PC-3 (cell line): ENCODE measurements at regions not wholly inside any gene's neighbourhood (a gene's known extent, or its start where the extent isn't known, plus 50 kb on each side); places are given as distances from the start of the nearest gene placed in this dataset.

Experiments
- ATAC-seq: fragments of 200-7000 bp; cut with Tn5 transposase; 2 replicates; pipeline ENCODE4 v1.9.1; 2020; ENCODE audit warnings: mild to moderate bottlenecking, moderate library complexity
- BruUV-seq: library from RNA; stranded (reverse); fragments of 400-500 nt; replicated peaks from 2 replicates; lab custom pipeline; 2021; lab: Mats Ljungman, UMichigan
- CTCF ChIA-PET: fragments of 300-600 bp; sonication (Branson Sonifier 250); formaldehyde crosslinking; loops from one replicate; lab custom pipeline; 2022; ENCODE audit warnings: antibody characterized with exemption; lab: Charles Lee
- POLR2A ChIA-PET: fragments of 300-600 bp; sonication (Branson Sonifier 250); formaldehyde crosslinking; loops from one replicate; lab custom pipeline; 2022; ENCODE audit warnings: antibody characterized with exemption; ENCODE audit not compliant: unreplicated experiment; lab: Charles Lee
- DNase-seq: peaks from one replicate; pipeline ENCODE4 v3.0.0-alpha.2; 2015
- H2AFZ ChIP-seq: fragments of 300-600 bp; sonication (generic); 2 replicates; pipeline ENCODE4 v1.6.0; 2016; ENCODE audit warnings: antibody characterized with exemption, low read length
- H3F3A ChIP-seq: fragments of 300-600 bp; sonication (generic); one replicate; pipeline ENCODE4 v1.6.0; 2017; ENCODE audit warnings: antibody characterized with exemption, low read length, control low read depth, mild to moderate bottlenecking; ENCODE audit not compliant: unreplicated experiment
- H3K27ac ChIP-seq: fragments of 300-600 bp; sonication (generic); 2 replicates; pipeline ENCODE4 v1.5.1; 2016; ENCODE audit warnings: mild to moderate bottlenecking, low read length
- H3K27me3 ChIP-seq: fragments of 300-600 bp; sonication (generic); 2 replicates; pipeline ENCODE4 v1.6.1; 2016; ENCODE audit warnings: low read length, mixed read lengths
- H3K36me3 ChIP-seq: fragments of 300-600 bp; sonication (generic); 2 replicates; pipeline ENCODE4 v1.6.1; 2016; ENCODE audit warnings: low read depth, mixed run types, low read length, mixed read lengths
- H3K4me1 ChIP-seq: fragments of 300-600 bp; sonication (generic); 2 replicates; pipeline ENCODE4 v1.5.1; 2016; ENCODE audit warnings: low read length; ENCODE audit not compliant: insufficient read depth
- H3K4me2 ChIP-seq: fragments of 300-600 bp; sonication (generic); 2 replicates; pipeline ENCODE4 v1.6.0; 2016; ENCODE audit warnings: low read length
- H3K4me3 ChIP-seq: fragments of 300-600 bp; sonication (generic); 2 replicates; pipeline ENCODE4 v1.5.1; 2016; ENCODE audit warnings: mild to moderate bottlenecking, low read length, mixed read lengths
- H3K79me2 ChIP-seq: fragments of 300-600 bp; sonication (generic); 2 replicates; pipeline ENCODE4 v1.6.1; 2017; ENCODE audit warnings: low read length, mixed read lengths
- H3K9ac ChIP-seq: fragments of 300-600 bp; sonication (generic); 2 replicates; pipeline ENCODE4 v1.6.0; 2016; ENCODE audit warnings: mild to moderate bottlenecking, low read length
- H3K9me2 ChIP-seq: fragments of 300-600 bp; sonication (generic); replicated peaks from 2 replicates; pipeline ENCODE4 v1.6.1; 2016; ENCODE audit warnings: mixed run types, low read length, mixed read lengths
- H3K9me3 ChIP-seq: fragments of 300-600 bp; sonication (generic); 2 replicates; pipeline ENCODE4 v1.6.1; 2016; ENCODE audit warnings: low read length, mixed read lengths
- H4K20me1 ChIP-seq: fragments of 300-600 bp; sonication (generic); 2 replicates; pipeline ENCODE4 v1.6.1; 2016; ENCODE audit warnings: low read length, mixed read lengths
- EZH2 ChIP-seq: fragments of 300-600 bp; sonication (generic); IDR thresholded peaks from one replicate; pipeline ENCODE4 v1.6.1; 2017; ENCODE audit warnings: antibody characterized with exemption, mild to moderate bottlenecking, low read length; ENCODE audit not compliant: unreplicated experiment
- EZH2phosphoT487 ChIP-seq: fragments of 300-600 bp; sonication (generic); IDR thresholded peaks from 2 replicates; pipeline ENCODE4 v1.6.1; 2018; ENCODE audit warnings: mild to moderate bottlenecking, antibody characterized with exemption, low read length, borderline replicate concordance
- intact Hi-C: fragments of 100-400 bp; cut with micrococcal nuclease; formaldehyde crosslinking; loops from 2 replicates; pipeline ENCODE4 v1.9.0; 2023
- TF ChIP-seq, protein P1 (sequence below): fragments of 300-600 bp; sonication (generic); conservative IDR thresholded peaks from 2 replicates; pipeline ENCODE4 v1.5.1; 2017; ENCODE audit warnings: antibody characterized with exemption, low read depth, mild to moderate bottlenecking, low read length

DNA sequence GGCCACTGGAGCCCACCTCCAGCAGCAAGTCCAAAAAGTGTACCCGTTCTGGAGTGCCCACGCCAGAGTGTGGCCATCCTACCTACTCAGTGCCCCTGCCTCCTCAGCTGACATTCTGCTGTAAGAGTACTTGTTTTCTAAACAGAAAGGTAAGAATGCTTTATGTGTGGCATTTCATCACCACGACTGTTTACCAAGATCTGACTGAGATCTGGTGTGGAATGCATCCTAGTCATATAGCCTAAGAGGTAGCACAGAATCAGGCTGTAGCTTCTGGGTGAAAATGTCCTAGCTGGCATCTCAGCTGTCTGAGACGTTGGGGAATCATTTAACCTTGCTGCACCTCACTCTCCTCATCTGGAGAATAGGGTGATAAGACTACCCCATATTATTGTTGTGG lies 638.7 kb upstream of the TENM3 start:
- no peaks in the 10 kb centered on the region for H3K27me3 ChIP-seq
- POLR2A ChIA-PET = no interaction called here
- CTCF ChIA-PET = no interaction called here
- H3K36me3 ChIP-seq = no peaks in the 10 kb centered on the region
- no peak overlapping the region for H2AFZ ChIP-seq
- no peaks in the 10 kb centered on the region for H3F3A ChIP-seq
- no peak overlapping the region for H3K9ac ChIP-seq
- no peaks in the 10 kb centered on the region for H4K20me1 ChIP-seq
- no peaks in the 10 kb centered on the region for H3K9me3 ChIP-seq
- no TSS peak for BruUV-seq
- no peak for ATAC-seq
- H3K79me2 ChIP-seq = no peaks in the 10 kb centered on the region
- H3K4me2 ChIP-seq = no peak overlapping the region
- no peak overlapping the region for H3K4me3 ChIP-seq
- H3K27ac ChIP-seq = no peak overlapping the region
- no peaks in the 10 kb centered on the region for H3K9me2 ChIP-seq
- intact Hi-C loops = no loop called here
- no peak for DNase-seq
- TF ChIP-seq EZH2 = no peak
- TF ChIP-seq EZH2phosphoT487 = no peak
- TF ChIP-seq, protein P1, sequence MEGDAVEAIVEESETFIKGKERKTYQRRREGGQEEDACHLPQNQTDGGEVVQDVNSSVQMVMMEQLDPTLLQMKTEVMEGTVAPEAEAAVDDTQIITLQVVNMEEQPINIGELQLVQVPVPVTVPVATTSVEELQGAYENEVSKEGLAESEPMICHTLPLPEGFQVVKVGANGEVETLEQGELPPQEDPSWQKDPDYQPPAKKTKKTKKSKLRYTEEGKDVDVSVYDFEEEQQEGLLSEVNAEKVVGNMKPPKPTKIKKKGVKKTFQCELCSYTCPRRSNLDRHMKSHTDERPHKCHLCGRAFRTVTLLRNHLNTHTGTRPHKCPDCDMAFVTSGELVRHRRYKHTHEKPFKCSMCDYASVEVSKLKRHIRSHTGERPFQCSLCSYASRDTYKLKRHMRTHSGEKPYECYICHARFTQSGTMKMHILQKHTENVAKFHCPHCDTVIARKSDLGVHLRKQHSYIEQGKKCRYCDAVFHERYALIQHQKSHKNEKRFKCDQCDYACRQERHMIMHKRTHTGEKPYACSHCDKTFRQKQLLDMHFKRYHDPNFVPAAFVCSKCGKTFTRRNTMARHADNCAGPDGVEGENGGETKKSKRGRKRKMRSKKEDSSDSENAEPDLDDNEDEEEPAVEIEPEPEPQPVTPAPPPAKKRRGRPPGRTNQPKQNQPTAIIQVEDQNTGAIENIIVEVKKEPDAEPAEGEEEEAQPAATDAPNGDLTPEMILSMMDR = no peak
- H3K4me1 ChIP-seq = no peaks in the 10 kb centered on the region

DNA sequence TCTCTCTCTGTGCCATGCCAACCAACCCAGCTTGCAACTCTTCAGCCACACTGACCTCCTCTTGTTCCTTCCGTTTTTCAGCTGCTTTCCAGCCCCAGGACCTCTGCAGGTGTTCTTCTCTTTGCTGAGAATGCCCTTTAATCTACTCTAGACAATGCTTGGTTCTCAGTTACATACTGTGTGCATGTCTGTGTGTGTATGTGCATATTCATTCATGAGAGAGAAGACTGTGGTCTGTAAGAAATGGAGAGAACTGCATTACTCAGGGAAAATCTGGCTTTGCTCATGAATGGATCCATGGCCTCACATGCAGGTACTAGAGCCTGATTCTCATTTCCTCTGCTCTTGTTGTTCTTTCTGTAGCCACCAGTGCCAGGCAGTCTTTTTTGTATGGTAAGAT lies 636.9 kb upstream of the TENM3 start:
- no peak overlapping the region for H2AFZ ChIP-seq
- TF ChIP-seq, protein P1 = no peak
- H3K9ac ChIP-seq = no peak overlapping the region
- ATAC-seq = no peak
- ChIA-PET CTCF (no interaction called here), POLR2A (no interaction called here)
- H3K79me2 ChIP-seq = no peaks in the 10 kb centered on the region
- H3K27ac ChIP-seq = no peak overlapping the region
- DNase-seq = no peak
- H3K9me3 ChIP-seq = no peaks in the 10 kb centered on the region
- H3K4me1 ChIP-seq = no peaks in the 10 kb centered on the region
- H3K36me3 ChIP-seq = no peaks in the 10 kb centered on the region
- no TSS peak for BruUV-seq
- no peaks in the 10 kb centered on the region for H3K9me2 ChIP-seq
- no peaks in the 10 kb centered on the region for H3K27me3 ChIP-seq
- intact Hi-C loops = no loop called here
- no peak overlapping the region for H3K4me3 ChIP-seq
- no peaks in the 10 kb centered on the region for H4K20me1 ChIP-seq
- no peak overlapping the region for H3K4me2 ChIP-seq
- no peaks in the 10 kb centered on the region for H3F3A ChIP-seq

DNA sequence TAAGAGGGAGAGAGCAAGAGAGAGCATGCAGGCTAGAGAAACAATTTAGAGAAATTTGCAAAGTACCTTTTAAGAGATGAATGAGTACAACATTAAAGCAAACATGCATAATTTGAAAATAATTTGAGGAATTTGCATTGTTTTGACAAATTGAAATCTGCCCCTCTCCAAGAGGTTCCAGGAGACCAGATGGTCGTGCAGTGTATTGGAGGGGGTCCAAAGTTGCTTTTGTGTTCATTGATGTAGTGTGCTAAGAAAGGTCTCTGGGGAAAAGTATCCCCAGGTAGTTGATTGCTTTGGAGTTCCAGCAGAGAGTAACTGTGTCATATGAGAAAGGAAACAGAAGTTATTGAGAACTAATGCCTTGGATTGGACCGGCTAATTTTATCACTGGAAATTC lies 635.0 kb upstream of the TENM3 start:
- TF ChIP-seq EZH2phosphoT487 = no peak
- no peak for TF ChIP-seq EZH2
- TF ChIP-seq, protein P1 = no peak
- Histone ChIP-seq H3F3A (no peaks in the 10 kb centered on the region), H4K20me1 (no peaks in the 10 kb centered on the region), H3K36me3 (no peaks in the 10 kb centered on the region), H3K79me2 (no peaks in the 10 kb centered on the region), H3K9me2 (no peaks in the 10 kb centered on the region), H3K27ac (no peak overlapping the region), H3K27me3 (no peaks in the 10 kb centered on the region), H3K9me3 (no peaks in the 10 kb centered on the region), H3K9ac (no peak overlapping the region), H2AFZ (no peak overlapping the region), H3K4me3 (no peak overlapping the region), H3K4me2 (no peak overlapping the region), H3K4me1 (no peaks in the 10 kb centered on the region)
- DNase-seq (no peak), ATAC-seq (no peak)
- POLR2A ChIA-PET = no interaction called here
- no TSS peak for BruUV-seq
- intact Hi-C loops = no loop called here
- CTCF ChIA-PET = no interaction called here
